NCI-H510A treated with DMSO at 0.1 percent for 48 hours (cell line): ENCODE measurements at regions not wholly inside any gene's neighbourhood (a gene's known extent, or its start where the extent isn't known, plus 50 kb on each side); places are given as distances from the start of the nearest gene placed in this dataset.

Experiments
- DNase-seq: peaks from one replicate; lab custom pipeline; 2025; lab: John Stamatoyannopoulos, UW

- DNase-seq, result no peak
Observed at GRCh38 chr2:226079671-226080181, 680.2 kb downstream of the NYAP2 start.

DNA sequence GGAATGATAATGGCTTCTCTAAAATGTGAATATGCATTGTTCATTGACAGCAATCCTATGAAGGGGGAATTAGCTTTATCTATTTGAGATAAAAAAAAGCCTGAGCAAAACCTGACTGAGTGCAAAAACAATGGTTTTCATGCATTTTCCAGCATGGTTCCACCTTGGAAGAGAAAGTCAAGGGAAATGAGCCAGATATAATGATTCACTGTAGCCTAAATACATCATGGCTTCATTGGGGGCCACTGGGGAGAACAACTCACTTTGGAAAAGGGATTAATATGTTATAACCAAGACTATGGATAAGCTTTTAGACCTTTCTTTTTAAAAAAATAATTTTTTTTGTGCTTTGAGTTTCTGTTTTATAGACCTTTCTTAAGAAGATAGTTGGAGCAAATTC, 679.7 kb downstream of the NYAP2 start:
- no peak for DNase-seq

DNA sequence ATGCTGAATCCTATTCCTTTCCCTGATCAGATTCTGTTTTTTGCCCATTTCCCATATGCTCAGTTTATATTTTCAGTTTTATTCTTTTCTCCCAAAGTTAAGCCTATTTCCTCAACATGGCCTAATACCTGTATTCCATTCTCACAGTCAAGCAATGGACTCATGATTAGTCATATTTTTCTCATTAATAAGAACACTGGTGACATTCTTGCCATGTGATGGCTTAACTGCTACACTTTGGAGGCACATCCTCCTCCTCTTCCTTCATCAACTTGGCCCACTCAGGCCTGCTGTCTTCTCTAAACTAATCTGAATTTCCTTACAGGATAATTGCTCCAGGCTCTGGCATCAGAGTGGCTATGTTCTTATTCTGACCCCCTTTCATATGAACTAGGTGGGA, 679.2 kb downstream of the NYAP2 start:
- DNase-seq, result no peak

- DNase-seq, result no peak
Observed at GRCh38 chr2:226077841-226078240, 678.3 kb downstream of the NYAP2 start.

- DNase-seq, result no peak
Observed at GRCh38 chr2:226077031-226077430, 677.5 kb downstream of the NYAP2 start.

- no peak for DNase-seq
Observed at GRCh38 chr2:226076529-226076928, 677.0 kb downstream of the NYAP2 start.

GRCh38 chr2:226074391-226074790, 674.9 kb downstream of the NYAP2 start:
- no peak for DNase-seq

DNA sequence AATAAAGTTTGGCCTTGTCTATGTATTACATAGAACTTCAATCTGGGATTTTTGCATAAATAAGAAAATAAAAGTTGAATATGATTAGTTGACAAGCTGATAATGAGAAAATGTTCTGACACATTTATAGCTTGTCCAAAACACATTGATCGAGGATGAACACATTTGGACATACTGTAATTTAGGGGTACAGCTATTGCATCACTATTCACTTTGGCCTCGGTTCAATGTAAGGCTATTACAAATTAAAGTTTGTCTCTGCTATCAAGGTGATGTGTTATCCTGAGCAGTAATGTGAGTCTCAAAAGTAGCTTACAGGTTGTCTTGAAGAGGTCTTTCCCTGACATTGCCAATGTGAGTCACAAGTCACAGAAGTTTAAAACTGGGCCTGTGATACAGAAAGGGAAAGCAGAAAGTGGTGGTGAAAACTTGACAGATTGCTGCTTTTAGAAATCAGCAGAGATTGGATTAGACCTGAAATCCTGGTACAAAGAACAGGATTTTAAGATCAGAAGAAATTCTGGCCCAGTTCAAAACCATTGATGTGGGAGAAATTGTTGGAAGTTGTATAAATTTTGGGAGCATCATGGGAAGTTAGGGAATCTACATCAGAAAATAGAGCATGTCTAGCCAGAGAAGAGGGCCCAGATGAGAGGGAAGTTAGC, 674.1 kb downstream of the NYAP2 start:
- DNase-seq, result no peak

GRCh38 chr2:226066873-226067272, 667.4 kb downstream of the NYAP2 start:
- DNase-seq, result no peak

DNA sequence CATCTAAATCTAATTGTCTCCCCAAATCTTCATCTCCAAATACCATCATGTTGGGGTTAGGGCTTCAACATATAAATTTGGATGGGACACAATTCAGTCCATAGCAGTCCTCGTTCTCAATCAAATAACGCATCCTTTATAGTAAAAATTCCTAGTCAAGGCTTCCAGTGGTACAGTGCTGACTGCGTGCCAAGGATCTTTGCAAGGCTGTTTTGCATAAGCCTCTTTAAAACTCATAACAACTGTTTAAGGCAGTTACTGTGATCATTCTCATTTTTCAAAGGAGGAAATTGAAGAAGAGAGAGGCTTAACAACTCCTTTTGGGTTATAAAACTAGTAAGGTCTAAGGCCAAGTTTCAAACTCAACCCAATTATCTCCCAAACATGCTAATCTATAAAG, 666.9 kb downstream of the NYAP2 start:
- no peak for DNase-seq

- no peak for DNase-seq
Observed at GRCh38 chr2:226064932-226065570, 665.5 kb downstream of the NYAP2 start.

- no peak for DNase-seq
Observed at GRCh38 chr2:226063704-226064440, 664.4 kb downstream of the NYAP2 start.

DNA sequence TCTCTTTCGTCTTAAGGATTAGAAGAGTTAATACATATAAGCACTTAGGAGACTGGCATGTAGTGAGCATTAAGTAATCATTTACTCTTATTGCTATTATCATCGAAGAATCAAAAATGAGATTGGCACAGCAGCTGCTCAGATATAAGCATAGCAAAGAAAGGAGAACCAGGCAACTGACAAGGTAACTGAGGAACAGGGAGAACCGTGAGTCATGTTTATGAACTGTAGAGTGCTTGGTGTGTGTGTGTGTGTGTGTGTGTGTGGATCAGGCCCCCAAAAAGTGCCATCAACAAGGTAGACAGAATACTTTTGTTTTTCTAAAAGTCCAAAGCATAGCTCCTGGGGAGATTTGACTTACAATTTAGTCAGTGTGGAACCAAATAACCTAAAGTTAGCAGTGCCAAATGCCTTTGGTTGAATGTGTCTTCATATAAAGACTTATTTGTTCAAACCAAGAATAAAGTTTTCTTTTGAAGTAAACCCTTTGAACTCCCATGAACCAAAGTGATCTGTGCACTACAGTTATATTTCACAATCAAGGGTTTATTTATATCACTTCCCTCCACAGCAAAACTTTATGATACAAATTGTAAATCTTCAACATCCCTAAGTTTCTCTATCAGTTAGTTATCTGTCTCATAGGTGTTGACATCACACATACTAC, 660.6 kb downstream of the NYAP2 start:
- DNase-seq, result no peak

DNA sequence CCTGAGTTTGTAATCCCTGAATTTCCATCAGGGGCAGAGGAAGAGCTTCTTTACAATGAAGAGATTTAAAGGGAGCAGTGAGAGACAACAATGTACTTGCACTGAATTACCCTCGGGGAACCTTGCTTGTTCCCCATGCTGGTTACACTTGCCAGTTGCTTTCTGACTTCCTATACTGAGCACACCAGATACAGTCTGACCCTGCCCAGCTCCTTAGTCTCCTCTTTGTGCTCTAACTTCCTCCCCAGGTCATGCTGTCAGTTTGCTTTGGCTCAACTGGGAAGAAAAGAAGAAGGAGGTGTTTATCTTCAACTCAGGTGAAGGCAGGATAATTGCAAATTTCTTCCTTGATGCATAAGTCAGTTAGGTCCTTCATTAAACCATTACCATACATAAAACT, 658.4 kb downstream of the NYAP2 start:
- DNase-seq, result no peak

- no peak for DNase-seq
Observed at GRCh38 chr2:226057365-226057764, 657.9 kb downstream of the NYAP2 start.

GRCh38 chr2:226052772-226053416, 653.4 kb downstream of the NYAP2 start:
- DNase-seq, result no peak

DNA sequence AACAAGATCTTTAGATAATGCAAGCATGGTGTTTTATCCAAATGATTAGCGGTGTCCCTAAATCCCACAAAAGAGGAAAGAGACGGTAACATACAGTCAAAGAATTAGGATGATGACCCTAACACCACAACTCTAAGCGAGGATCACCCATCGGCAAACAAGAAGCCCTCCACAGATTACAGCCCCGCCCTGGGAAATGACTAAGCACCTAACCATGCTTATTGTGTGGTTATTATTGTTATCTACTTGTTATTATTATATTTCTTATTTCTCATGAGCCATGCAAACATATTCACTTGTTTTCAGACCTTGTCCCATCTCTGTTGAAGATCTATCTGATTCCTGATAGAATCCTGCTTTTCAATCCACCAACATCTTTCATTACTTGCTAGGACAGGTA, 651.3 kb downstream of the NYAP2 start:
- no peak for DNase-seq

GRCh38 chr2:226048611-226049010, 649.1 kb downstream of the NYAP2 start:
- DNase-seq, result no peak

DNA sequence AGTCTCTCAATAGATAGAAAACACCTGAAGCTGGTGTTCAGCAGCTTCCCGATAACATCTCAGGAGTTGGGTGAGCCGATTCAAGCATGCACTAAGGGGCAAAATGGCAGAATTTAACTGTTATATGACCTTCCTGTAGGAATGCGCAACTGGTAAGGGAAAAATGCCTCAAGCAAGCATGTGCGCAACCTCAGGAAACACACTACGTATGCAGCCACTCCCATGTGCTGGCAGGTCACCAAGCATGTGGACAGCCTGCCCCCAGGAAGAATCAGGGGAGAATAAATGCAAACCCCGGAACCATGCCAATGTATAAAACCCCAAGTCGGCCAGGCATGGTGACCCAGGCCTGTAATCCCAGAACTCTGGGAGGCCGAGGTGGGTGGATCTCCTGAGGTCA, 645.6 kb downstream of the NYAP2 start:
- no peak for DNase-seq

DNA sequence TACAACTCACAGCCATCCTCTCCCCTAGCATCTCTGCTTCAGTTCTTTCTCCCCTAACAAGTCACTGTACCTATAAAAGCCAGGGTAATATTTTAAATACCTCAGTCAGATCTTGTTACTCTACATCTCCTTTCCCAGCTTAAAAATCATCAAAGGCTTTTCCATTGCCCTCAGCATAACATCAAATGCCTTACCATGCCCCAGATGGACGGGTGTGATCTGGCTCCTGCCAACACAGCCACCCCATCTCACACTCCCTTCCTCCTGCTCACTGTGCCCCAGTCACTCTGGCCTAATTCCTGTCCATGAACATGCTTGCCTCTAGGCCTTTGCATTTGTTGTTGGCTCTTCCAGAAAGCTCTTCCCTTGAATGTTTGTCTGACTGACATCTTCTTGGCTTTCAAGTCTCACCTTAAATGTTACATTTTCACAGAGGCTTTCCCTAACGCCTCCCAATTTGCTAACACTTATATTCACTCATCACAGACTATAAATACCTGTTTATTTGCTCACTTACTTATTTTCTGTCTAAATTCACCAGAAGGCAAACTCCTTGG, 640.9 kb downstream of the NYAP2 start:
- no peak for DNase-seq

GRCh38 chr2:226037526-226037925, 638.0 kb downstream of the NYAP2 start:
- no peak for DNase-seq
